HepG2 (cell line): ENCODE measurements at regions not wholly inside any gene's neighbourhood (a gene's known extent, or its start where the extent isn't known, plus 50 kb on each side); places are given as distances from the start of the nearest gene placed in this dataset.

Experiments
- ATAC-seq: fragments of 200-7000 bp; cut with Tn5 transposase; 3 replicates; pipeline ENCODE4 v1.9.1; 2020; ENCODE audit warnings: mild to moderate bottlenecking, moderate library complexity
- BruUV-seq: library from RNA; stranded (reverse); fragments of 400-500 nt; replicated peaks from 2 replicates; lab custom pipeline; 2021; lab: Mats Ljungman, UMichigan
- CTCF ChIA-PET: fragments of 300-600 bp; formaldehyde crosslinking; extraction: SDS; loops from one replicate; lab custom pipeline; 2021; ENCODE audit warnings: low total read pairs, inconsistent platforms, low intra/inter-chr PET ratio; lab: Yijun Ruan, JAX
- POLR2A ChIA-PET: fragments of 350-600 bp; sonication (Branson Sonifier 250); formaldehyde crosslinking; loops from one replicate; lab custom pipeline; 2020; ENCODE audit warnings: antibody characterized with exemption, inconsistent platforms; lab: Yijun Ruan, JAX
- DNase-seq: peaks from one replicate; pipeline ENCODE4 v3.0.0-alpha.2; 2015; ENCODE audit warnings: low spot score
- FAIRE-seq: peaks from 3 replicates; lab custom pipeline; 2011; peaks lifted over from hg19 to GRCh38; lab: Jason Lieb, UNC
- H2AFZ ChIP-seq: one replicate; pipeline ENCODE4 v1.6.1; 2011; ENCODE audit warnings: low read length, inconsistent platforms
- H3K27ac ChIP-seq: fragments of 300-600 bp; 3 replicates; pipeline ENCODE4 v1.8.0; 2011; ENCODE audit warnings: mixed run types, mild to moderate bottlenecking, mixed read lengths, low read length, inconsistent platforms; ENCODE audit not compliant: insufficient read depth; ENCODE audit errors: extremely low read length
- H3K27me3 ChIP-seq, 2 experiments: fragments of 200-600 bp in 1 of 2; 2 replicates in 1 of 2; 3 replicates in 1 of 2; pipeline versions ENCODE4 v1.6.0 to v1.8.0; 2011; ENCODE audit warnings: low read length in 2 of 2, mild to moderate bottlenecking in 2 of 2, moderate library complexity in 2 of 2, inconsistent platforms in 1 of 2; ENCODE audit not compliant: insufficient read depth in 2 of 2, control insufficient read depth in 1 of 2
- H3K36me3 ChIP-seq, 2 experiments: fragments of 200-600 bp in 1 of 2; replicated peaks in 1 of 2; 2 replicates in 1 of 2; 3 replicates in 1 of 2; pipeline versions ENCODE4 v1.5.1 to v1.8.0; 2011; ENCODE audit warnings: low read length in 2 of 2, inconsistent platforms in 1 of 2; ENCODE audit not compliant: insufficient read depth in 2 of 2, control insufficient read depth in 1 of 2
- H3K4me1 ChIP-seq: 2 replicates; pipeline ENCODE4 v1.5.1; 2012; ENCODE audit warnings: low read length, inconsistent platforms; ENCODE audit not compliant: insufficient read depth
- H3K4me2 ChIP-seq: 2 replicates; pipeline ENCODE4 v1.6.0; 2011; ENCODE audit warnings: low read depth, low read length, inconsistent platforms
- H3K4me3 ChIP-seq, 3 experiments: fragments of 200-600 bp in 1 of 3; sonication (generic), shearing (Covaris generic) in 1 of 3; replicated peaks in 1 of 3; 2 replicates each; pipeline ENCODE4 v1.5.1; 2011 to 2016; ENCODE audit warnings: low read length in 3 of 3, inconsistent platforms in 2 of 3, low read depth in 2 of 3, mild to moderate bottlenecking in 2 of 3, control low read depth in 1 of 3, mixed read lengths in 1 of 3; ENCODE audit not compliant: insufficient read depth in 1 of 3
- H3K79me2 ChIP-seq: one replicate; pipeline ENCODE4 v1.6.1; 2011; ENCODE audit warnings: low read length, inconsistent platforms; ENCODE audit not compliant: insufficient read depth
- H3K9ac ChIP-seq: 2 replicates; pipeline ENCODE4 v1.6.0; 2011; ENCODE audit warnings: mild to moderate bottlenecking, low read depth, low read length, inconsistent platforms; ENCODE audit not compliant: insufficient read depth
- H3K9me3 ChIP-seq: 2 replicates; pipeline ENCODE4 v1.5.1; 2012; ENCODE audit warnings: mild to moderate bottlenecking, low read length
- H4K20me1 ChIP-seq: 2 replicates; pipeline ENCODE4 v1.6.0; 2011; ENCODE audit warnings: inconsistent platforms, mild to moderate bottlenecking, low read length, moderate library complexity; ENCODE audit not compliant: insufficient read depth
- ATAD3A ChIP-seq: sonication (generic); formaldehyde crosslinking; IDR thresholded peaks from 2 replicates; pipeline ENCODE4 v1.4.0; 2020; ENCODE audit warnings: missing genetic modification reagents
- ATF7 ChIP-seq, 2 experiments: fragments of 450-650 bp in 1 of 2; sonication (generic) in 1 of 2; formaldehyde crosslinking in 1 of 2; IDR thresholded peaks; 2 replicates each; pipeline versions ENCODE4 v1.4.0 to v1.6.1; 2016 to 2020; ENCODE audit warnings: antibody characterized with exemption in 1 of 2, mild to moderate bottlenecking in 1 of 2, missing genetic modification reagents in 1 of 2
- CBX1 ChIP-seq: IDR thresholded peaks from one replicate; pipeline ENCODE4 v1.6.1; 2016; ENCODE audit warnings: antibody characterized with exemption, low read depth
- FIP1L1 ChIP-seq: fragments of 200-400 bp; formaldehyde crosslinking; IDR thresholded peaks from 2 replicates; pipeline ENCODE4 v1.6.1; 2018; ENCODE audit warnings: low read depth, mild to moderate bottlenecking, low read length, moderate library complexity, borderline replicate concordance; ENCODE audit not compliant: insufficient read depth
- FOSL2 ChIP-seq: sonication (generic); formaldehyde crosslinking; IDR thresholded peaks from 2 replicates; pipeline ENCODE4 v1.4.0; 2020; ENCODE audit warnings: missing genetic modification reagents
- MTA3 ChIP-seq: sonication (generic); formaldehyde crosslinking; IDR thresholded peaks from 2 replicates; pipeline ENCODE4 v1.4.0; 2020; ENCODE audit warnings: missing genetic modification reagents
- NFIC ChIP-seq: IDR thresholded peaks from 2 replicates; pipeline ENCODE4 v1.6.1; 2012; ENCODE audit warnings: mild to moderate bottlenecking, low read length, inconsistent platforms
- RARG ChIP-seq: sonication (generic); formaldehyde crosslinking; IDR thresholded peaks from 2 replicates; pipeline ENCODE4 v1.4.0; 2020; ENCODE audit warnings: low read depth, mild to moderate bottlenecking, missing genetic modification reagents
- TEAD2 ChIP-seq: sonication (generic); formaldehyde crosslinking; IDR thresholded peaks from 2 replicates; pipeline ENCODE4 v1.9.0; 2021; ENCODE audit warnings: missing genetic modification reagents
- TFAP4 ChIP-seq: sonication (generic); IDR thresholded peaks from 2 replicates; pipeline ENCODE4 v1.6.1; 2016; ENCODE audit warnings: low read depth, borderline replicate concordance
- ZBTB21 ChIP-seq: sonication (generic); formaldehyde crosslinking; IDR thresholded peaks from 2 replicates; pipeline ENCODE4 v1.4.0; 2020; ENCODE audit warnings: missing genetic modification reagents
- ZBTB38 ChIP-seq: sonication (generic); formaldehyde crosslinking; IDR thresholded peaks from 2 replicates; pipeline ENCODE4 v1.5.1; 2020; ENCODE audit warnings: mild to moderate bottlenecking, missing genetic modification reagents
- ZFP90 ChIP-seq: sonication (generic); formaldehyde crosslinking; IDR thresholded peaks from 2 replicates; pipeline ENCODE4 v1.8.0; 2022; ENCODE audit warnings: missing genetic modification reagents, mild to moderate bottlenecking, inconsistent platforms, borderline replicate concordance
- ZMAT3 ChIP-seq: sonication (generic); formaldehyde crosslinking; conservative IDR thresholded peaks from 2 replicates; pipeline ENCODE4 v1.7.0; 2021; ENCODE audit warnings: missing genetic modification reagents
- ZNF138 ChIP-seq: sonication (generic); formaldehyde crosslinking; IDR thresholded peaks from 2 replicates; pipeline ENCODE4 v1.5.0; 2020; ENCODE audit warnings: mild to moderate bottlenecking, low read depth, missing genetic modification reagents
- ZNF230 ChIP-seq: sonication (generic); formaldehyde crosslinking; IDR thresholded peaks from 2 replicates; pipeline ENCODE4 v1.4.0; 2020; ENCODE audit warnings: mild to moderate bottlenecking, missing genetic modification reagents
- ZNF34 ChIP-seq: sonication (generic); formaldehyde crosslinking; IDR thresholded peaks from 2 replicates; pipeline ENCODE4 v1.4.0; 2020; ENCODE audit warnings: mild to moderate bottlenecking, missing genetic modification reagents, borderline replicate concordance
- ZNF530 ChIP-seq: sonication (generic); formaldehyde crosslinking; IDR thresholded peaks from 2 replicates; pipeline ENCODE4 v1.5.0; 2020; ENCODE audit warnings: low read depth, mild to moderate bottlenecking, missing genetic modification reagents
- ZNF781 ChIP-seq: sonication (generic); formaldehyde crosslinking; IDR thresholded peaks from 2 replicates; pipeline ENCODE4 v1.5.1; 2020; ENCODE audit warnings: borderline replicate concordance, mild to moderate bottlenecking, missing genetic modification reagents; ENCODE audit errors: not compliant biosample characterization
- ZSCAN31 ChIP-seq: sonication (generic); formaldehyde crosslinking; IDR thresholded peaks from 2 replicates; pipeline ENCODE4 v1.5.0; 2020; ENCODE audit warnings: low read depth, mild to moderate bottlenecking, missing genetic modification reagents
- WGBS: methylation state at CpG from one replicate; pipeline ENCODE4 v1.1.6; 2017; ENCODE audit warnings: low lambda C conversion rate; 5-methylcytosine and 5-hydroxymethylcytosine counted together
- in situ Hi-C: cut with HindIII; loops from 2 replicates; pipeline ENCODE4 v1.10.0; 2017; ENCODE audit warnings: low pct_unique_long_range_greater_than_20kb; ENCODE audit not compliant: extremely low pct_ligation_motif_present
- intact Hi-C: fragments of 100-400 bp; cut with micrococcal nuclease; formaldehyde crosslinking; loops from one replicate; pipeline ENCODE4 v1.10.0; 2022; ENCODE audit not compliant: unreplicated experiment

GRCh38 chr4:17336986-17337385 lies 174.9 kb downstream of the QDPR start:
- Histone ChIP-seq H3K27me3 (peaks cover 2 to 30% of the 10 kb centered on the region in 2 experiments; a peak in 4 of 5 replicates), H3K27ac (no peak overlapping the region), H3K4me2 (no peak overlapping the region), H3K36me3 (no peaks in the 10 kb centered on the region), H3K9me3 (no peaks in the 10 kb centered on the region), H3K9ac (no peak overlapping the region), H2AFZ (no peak overlapping the region), H3K4me1 (no peaks in the 10 kb centered on the region), H3K79me2 (no peaks in the 10 kb centered on the region), H3K4me3 (no peak overlapping the region), H4K20me1 (no peaks in the 10 kb centered on the region)
- CTCF ChIA-PET = no interaction called here
- no peak for ATAC-seq
- POLR2A ChIA-PET = no interaction called here
- WGBS = 5% methylated on average over 1 of the region's 1 CpG
- no peak for FAIRE-seq
- in situ Hi-C loops (loop anchor here (25.0 kb wide), 1 partner anchor 1050 kb away; no protein-coding TSS in a partner anchor), intact Hi-C loops (no loop called here)
- no peak for DNase-seq
- no TSS peak for BruUV-seq
- TF ChIP-seq ZNF230 (CRISPR knock-in tag) = no peak
- no peak for TF ChIP-seq NFIC
- TF ChIP-seq ZNF34 (CRISPR knock-in tag) = no peak
- TF ChIP-seq ZBTB38 (CRISPR knock-in tag) = no peak

- Histone ChIP-seq H3K9ac (no peak overlapping the region), H4K20me1 (no peaks in the 10 kb centered on the region), H2AFZ (no peak overlapping the region), H3K27ac (no peak overlapping the region), H3K79me2 (no peaks in the 10 kb centered on the region), H3K27me3 (peaks cover 2 to 30% of the 10 kb centered on the region in 2 experiments; a peak in 4 of 5 replicates), H3K9me3 (no peaks in the 10 kb centered on the region), H3K36me3 (no peaks in the 10 kb centered on the region), H3K4me2 (no peak overlapping the region), H3K4me3 (no peak overlapping the region), H3K4me1 (no peaks in the 10 kb centered on the region)
- ChIA-PET POLR2A (no interaction called here), CTCF (no interaction called here)
- DNase-seq (peak; percentile 6), ATAC-seq (no peak; the same call in 2 of the 3 replicates), FAIRE-seq (no peak)
- BruUV-seq = no TSS peak
- WGBS = 4% methylated on average over 10 of the region's 10 CpGs
- in situ Hi-C loops (loop anchor here (25.0 kb wide), 1 partner anchor 1049 kb away; no protein-coding TSS in a partner anchor), intact Hi-C loops (no loop called here)
- no peak for TF ChIP-seq ATAD3A
- TF ChIP-seq ATF7 (IDR thresholded peaks at IDR 0.05) = peak; percentile 28; the same call in 1 of the 2 replicates
- TF ChIP-seq ATF7 (CRISPR knock-in tag; IDR thresholded peaks at IDR 0.05) = no peak
- TF ChIP-seq ZNF530 (CRISPR knock-in tag) = no peak
- no peak for TF ChIP-seq ZFP90 (CRISPR knock-in tag)
- no peak for TF ChIP-seq ZSCAN31 (CRISPR knock-in tag)
- TF ChIP-seq FOSL2 (CRISPR knock-in tag) = peak; percentile 65
- no peak for TF ChIP-seq ZNF781
- no peak for TF ChIP-seq ZNF138 (CRISPR knock-in tag)
- no peak for TF ChIP-seq TEAD2
- no peak for TF ChIP-seq RARG (CRISPR knock-in tag)
- no peak for TF ChIP-seq MTA3
- no peak for TF ChIP-seq CBX1
- TF ChIP-seq TFAP4 = no peak
- no peak for TF ChIP-seq ZBTB21 (CRISPR knock-in tag)
- no peak for TF ChIP-seq FIP1L1
- TF ChIP-seq ZMAT3 (CRISPR knock-in tag) = no peak
These were observed 175.3 kb downstream of the QDPR start for GRCh38 chr4:17336524-17336961.
